GM18508 (cell line): ENCODE measurements at regions not wholly inside any gene's neighbourhood (a gene's known extent, or its start where the extent isn't known, plus 50 kb on each side); places are given as distances from the start of the nearest gene placed in this dataset.

ENCODE experiments used
- ATAC-seq: cut with Tn5 transposase; IDR thresholded peaks from one replicate; pipeline ENCODE4 v1.9.1; 2021; ENCODE audit warnings: moderate number of reproducible peaks; ENCODE audit not compliant: insufficient read depth, unreplicated experiment

DNA sequence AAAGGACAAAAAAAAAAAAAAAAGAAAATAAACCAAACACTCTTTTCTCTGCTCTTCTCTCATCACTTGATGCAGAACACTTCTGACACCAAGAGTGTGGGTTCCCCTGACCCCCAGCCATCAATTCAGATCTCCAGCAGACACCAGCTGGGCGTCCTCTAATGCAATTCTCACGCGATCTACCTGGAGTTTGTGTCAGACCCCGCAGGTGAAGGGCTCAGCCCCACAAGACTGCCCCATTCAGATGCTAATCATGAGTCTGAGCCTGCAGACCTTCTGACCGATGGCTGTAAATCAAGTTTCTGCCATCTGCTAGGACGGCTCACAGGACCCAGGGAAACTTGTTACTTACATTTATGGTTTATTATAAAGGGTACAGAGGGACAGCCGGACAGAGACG, 133.6 kb upstream of the C1orf174 start:
- ATAC-seq: no peak

- ATAC-seq: no peak
Measured at GRCh38 chr1:4034318-4034887, 134.3 kb upstream of the C1orf174 start.

- no peak for ATAC-seq
Measured at GRCh38 chr1:4044967-4045366, 144.9 kb upstream of the C1orf174 start.

- ATAC-seq: no peak
Measured at GRCh38 chr1:4045397-4046010, 145.4 kb upstream of the C1orf174 start.

- no peak for ATAC-seq
Measured at GRCh38 chr1:4046836-4047461, 146.9 kb upstream of the C1orf174 start.

DNA sequence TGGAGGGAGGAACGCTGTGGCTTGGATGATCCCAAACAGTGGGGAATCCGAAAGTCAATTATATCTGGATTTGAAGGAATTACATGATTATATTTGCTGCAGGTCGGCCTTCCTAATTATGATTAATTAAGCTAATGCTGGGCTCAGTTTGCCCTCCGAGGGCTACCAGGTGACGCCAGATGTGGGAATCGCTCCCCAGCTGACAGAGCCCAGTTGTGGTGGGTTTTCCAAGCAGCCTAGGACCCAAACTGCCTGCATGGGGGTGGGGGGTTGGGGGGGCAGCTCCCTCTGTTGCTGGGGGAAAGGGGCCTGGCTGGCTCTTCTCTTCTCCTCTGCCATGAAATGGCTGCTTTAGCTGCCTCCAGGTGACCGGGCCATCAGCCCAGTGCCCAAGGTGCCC, 147.6 kb upstream of the C1orf174 start:
- no peak for ATAC-seq

GRCh38 chr1:4048076-4048475, 148.0 kb upstream of the C1orf174 start:
- ATAC-seq: no peak

DNA sequence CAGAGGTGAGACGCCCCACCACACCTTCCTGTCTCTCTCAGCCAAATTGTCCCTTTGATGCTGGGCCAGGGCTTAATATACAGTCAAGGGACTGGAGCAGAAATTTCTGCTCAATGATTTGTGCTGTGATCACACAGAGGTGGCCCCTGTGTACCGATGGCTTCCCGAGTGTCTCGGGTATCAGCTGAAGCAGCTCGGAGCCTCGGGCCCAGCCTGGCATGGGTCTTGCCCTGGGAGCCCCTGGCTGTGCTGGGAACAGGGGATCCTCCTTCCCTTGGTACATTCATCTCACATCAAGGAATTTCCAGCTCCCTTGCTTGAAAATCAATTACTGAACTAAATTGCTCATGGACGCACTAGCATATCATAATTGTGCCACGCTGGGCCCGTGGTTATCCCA, 148.8 kb upstream of the C1orf174 start:
- ATAC-seq: no peak

DNA sequence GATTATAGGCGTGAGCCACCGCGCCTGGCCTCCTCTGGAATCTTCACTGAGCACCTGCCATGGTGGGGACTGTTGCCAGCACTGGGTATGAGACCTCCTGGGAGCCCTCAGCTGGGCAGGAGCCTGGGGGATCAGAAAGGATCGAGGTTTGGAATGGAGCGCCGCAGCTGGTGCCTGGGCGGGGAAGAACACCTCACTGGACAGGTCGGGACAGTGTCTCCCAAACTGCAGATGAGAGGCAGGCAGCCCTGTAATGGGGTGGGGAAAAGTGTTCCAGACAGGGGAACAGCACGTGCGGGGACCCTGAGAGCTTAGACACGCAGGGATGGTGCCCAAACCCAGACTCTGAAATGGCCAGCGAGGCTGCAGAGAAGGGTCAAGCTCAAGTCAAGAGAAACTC, 150.9 kb upstream of the C1orf174 start:
- no peak for ATAC-seq

DNA sequence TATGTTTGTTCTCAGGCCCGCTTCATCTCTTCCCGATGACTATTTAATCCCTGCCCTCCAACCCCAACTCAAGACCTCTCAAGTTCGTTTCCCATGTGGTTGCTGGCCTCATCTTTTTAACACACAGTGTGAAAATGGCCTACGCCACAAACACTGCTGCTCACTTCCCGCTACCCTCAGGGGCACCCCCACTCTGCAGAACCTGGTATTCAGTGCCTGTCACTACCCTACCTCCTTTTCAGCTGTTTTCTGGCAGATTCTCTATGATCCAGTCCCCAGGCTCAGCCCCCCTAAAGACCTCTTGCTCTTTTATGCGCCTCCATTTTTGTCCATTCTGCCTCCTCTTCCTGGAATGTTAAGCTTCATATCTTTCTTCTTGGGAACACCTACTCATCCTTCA, 152.6 kb upstream of the C1orf174 start:
- no peak for ATAC-seq

DNA sequence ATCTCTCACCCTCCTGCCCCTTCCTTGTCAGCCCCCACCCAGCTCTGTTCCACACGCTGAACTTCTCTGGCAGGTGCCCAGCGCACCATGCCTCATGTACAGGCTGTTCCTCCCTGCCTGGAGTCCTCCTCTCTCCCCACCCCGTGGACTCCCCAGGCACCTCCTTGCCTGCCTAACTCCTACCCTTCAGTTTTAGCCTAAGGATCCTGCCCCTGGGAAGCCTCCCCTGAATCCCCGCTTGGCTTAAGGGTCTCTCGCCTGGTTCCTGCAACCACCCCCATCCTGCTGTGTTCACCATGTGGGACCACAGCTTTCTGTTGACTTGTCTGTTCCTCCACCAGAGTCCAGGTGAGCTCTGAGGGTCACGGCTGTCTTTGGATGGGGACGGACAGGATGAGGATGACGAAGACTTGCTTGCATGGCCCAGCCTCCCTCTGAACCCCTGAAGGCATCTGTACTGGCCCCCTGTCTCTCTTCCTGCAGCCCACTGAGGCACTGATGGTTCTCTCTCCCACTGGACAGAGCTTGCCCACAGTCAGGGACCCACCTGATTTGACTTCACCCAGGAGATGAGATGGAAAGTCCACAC, 153.2 kb upstream of the C1orf174 start:
- no peak for ATAC-seq

GRCh38 chr1:4053774-4054173, 153.7 kb upstream of the C1orf174 start:
- no peak for ATAC-seq

GRCh38 chr1:4055294-4055967, 155.4 kb upstream of the C1orf174 start:
- no peak for ATAC-seq

DNA sequence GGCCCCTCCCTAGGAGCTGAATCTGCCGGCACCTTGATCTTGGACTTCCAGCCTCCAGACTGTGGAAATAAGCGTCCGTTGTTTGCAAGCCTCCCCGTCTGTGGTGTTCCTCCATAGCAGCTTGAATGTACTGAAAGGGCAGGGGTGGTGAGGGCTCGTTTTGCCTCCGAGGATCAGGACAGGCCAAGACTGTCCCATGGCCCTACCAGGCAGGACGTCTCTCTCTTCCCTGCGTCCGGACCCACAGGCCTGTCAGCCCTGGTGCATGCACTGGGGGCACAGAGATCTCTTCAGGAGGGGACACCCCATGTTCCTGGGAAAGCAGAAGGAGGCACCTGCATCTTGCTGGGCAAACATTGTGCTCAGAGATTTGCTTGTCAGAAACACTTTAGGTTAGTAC, 156.3 kb upstream of the C1orf174 start:
- no peak for ATAC-seq

DNA sequence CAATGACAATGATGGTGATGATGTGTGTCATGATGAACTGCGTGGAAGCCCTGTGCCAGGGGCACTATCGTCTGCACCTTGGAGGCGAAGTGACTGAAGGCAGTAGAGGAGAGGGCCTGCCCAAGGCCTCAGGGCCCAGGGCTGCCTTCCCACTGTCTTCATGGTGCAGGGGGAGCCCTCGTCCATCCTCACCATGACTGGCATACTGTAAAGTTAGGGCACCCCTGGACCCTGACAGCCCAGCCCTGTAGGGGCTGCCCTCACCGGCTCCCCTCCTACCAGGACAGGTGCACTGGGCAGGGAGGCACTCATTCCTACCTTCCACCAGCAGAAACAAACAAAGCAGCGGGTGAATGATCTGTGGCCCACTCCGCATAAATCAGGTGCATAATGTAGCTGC, 156.9 kb upstream of the C1orf174 start:
- ATAC-seq: no peak

DNA sequence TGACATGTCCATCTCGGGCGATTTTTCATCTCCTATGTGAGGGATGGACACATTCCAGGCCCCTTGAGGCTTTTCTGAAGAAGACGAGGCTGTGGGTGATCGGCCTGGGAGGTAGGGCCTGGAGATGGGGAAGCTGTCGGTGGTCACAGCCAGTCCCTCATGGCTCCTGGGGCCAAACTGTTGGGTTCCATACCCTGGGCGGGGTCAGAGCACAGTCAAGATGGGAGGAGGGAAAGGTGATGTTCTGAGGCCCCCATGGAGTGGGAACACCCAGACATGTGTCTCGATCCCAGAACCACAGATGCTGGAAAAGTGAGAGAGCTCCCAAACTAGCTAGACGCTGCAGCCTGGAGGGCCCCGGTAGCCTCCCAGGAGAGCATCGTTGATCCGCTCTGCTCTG, 157.5 kb upstream of the C1orf174 start:
- no peak for ATAC-seq

DNA sequence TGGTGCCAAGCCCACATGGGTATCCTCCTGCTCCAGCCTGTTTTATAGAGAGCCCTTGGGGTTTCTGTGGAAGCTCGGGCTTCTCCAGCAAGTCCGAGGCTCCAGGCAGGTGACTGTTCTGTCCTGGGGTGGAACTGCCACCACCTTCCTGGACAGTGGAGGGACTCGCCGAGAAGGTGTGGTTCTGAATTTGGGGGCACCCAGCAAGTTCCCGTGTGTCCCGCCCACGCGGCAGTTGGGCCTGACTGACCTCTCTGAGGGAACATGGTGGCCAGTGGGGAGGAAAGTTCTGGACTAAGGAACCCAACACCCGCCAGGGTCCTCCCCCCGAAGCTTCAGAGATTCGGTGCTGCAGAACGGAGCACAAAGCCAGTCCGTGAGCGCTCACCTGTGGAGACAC, 158.1 kb upstream of the C1orf174 start:
- ATAC-seq: no peak

DNA sequence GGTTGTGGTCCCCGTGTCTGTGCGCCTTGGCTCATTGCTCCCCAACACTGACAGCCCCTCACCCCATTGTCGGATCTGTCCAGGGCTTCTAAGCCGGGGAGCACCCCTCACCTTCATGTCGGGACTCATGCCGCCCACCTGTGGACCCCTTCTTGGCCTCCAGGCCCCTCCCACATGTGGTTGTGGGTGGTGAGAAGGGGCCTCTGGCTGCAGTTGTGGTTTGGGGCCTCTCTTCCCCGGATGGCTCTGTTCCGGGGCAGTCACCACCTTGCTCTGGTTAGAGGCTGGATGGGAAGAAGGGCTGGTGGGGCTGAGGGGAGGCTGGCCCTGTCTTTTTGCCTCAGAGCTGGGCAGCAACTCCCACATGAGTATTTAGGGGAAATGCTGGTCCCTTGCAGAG, 158.6 kb upstream of the C1orf174 start:
- no peak for ATAC-seq

DNA sequence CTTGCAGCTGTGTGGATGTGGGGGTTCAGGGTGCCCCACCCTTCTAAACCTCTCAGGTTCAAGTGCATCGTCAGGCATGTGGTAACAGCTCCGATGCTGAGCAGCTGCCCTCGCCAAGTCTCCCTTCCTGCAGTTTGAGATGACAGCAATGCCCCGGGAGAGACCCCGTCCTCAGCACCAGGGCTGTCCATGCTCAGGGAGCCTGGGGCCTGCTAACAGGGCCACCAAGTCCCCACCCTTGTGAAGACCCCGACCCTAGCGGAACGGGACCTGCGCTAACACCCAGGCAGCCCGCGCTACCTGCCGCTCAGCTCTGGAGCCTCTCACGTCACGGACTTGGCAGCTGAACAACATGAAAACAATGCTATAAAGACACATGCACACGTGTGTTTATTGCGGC, 159.2 kb upstream of the C1orf174 start:
- no peak for ATAC-seq

DNA sequence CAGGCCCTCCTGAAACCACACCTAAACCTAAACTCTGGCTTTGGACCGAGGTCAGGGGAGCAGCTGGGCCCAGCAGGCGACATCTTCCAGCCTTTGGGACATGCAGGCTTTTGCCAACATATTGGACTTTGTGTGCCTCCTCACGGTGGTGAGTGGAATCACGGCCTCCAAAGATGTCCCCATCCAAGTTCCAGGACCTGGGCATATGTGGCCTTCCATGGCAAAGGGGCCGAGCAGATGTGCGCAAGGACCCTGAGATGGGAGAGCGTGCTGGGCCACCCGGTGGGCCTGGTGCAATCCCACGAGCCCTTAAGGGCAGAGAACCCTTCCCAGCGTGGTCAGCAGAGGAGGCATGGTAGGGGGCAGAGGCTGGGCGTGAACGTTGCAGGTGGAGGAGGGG, 160.8 kb upstream of the C1orf174 start:
- ATAC-seq: no peak

- no peak for ATAC-seq
Measured at GRCh38 chr1:4061521-4062031, 161.5 kb upstream of the C1orf174 start.
